Stomach (tissue), 4 donors: ENCODE measurements at regions not wholly inside any gene's neighbourhood (a gene's known extent, or its start where the extent isn't known, plus 50 kb on each side); places are given as distances from the start of the nearest gene placed in this dataset.

Experiments used
- CTCF ChIP-seq, 7 experiments: fragments of 450-650 bp in 4 of 7; fragments of 200-600 bp in 3 of 7; sonication (generic) in 3 of 7; IDR thresholded peaks; one replicate each; pipeline ENCODE4 v1.5.1; 2016 to 2019; ENCODE audit warnings: antibody characterized with exemption in 7 of 7, control low read depth in 2 of 7, mild to moderate bottlenecking in 1 of 7
- EP300 ChIP-seq: sonication (generic); formaldehyde crosslinking; IDR thresholded peaks from one replicate; pipeline ENCODE4 v1.6.1; 2017; ENCODE audit warnings: antibody characterized with exemption
- POLR2A ChIP-seq, 4 donors: fragments of 450-650 bp; IDR thresholded peaks; one replicate each; pipeline ENCODE4 v1.6.1; 2016; ENCODE audit warnings: antibody characterized with exemption in 4 of 4, control low read depth in 2 of 4, mild to moderate bottlenecking in 1 of 4, moderate library complexity in 1 of 4
- POLR2AphosphoS5 ChIP-seq, 3 donors: sonication (generic); formaldehyde crosslinking; IDR thresholded peaks; one replicate each; pipeline ENCODE4 v1.6.1; 2016; ENCODE audit warnings: antibody characterized with exemption in 3 of 3

- no peak for TF ChIP-seq POLR2A (IDR thresholded peaks at IDR 0.05)
- TF ChIP-seq CTCF (IDR thresholded peaks at IDR 0.05), result no peak
- no peak for TF ChIP-seq EP300
- TF ChIP-seq POLR2AphosphoS5 (IDR thresholded peaks at IDR 0.05), result no peak
Measured at GRCh38 chr18:55744206-55744605, 156.2 kb upstream of the TCF4 start.
